K562 (cell line): ENCODE measurements at regions not wholly inside any gene's neighbourhood (a gene's known extent, or its start where the extent isn't known, plus 50 kb on each side); places are given as distances from the start of the nearest gene placed in this dataset.

Experiments used
- CHD1 ChIP-seq: fragments of 200-600 bp; sonication (generic); IDR thresholded peaks from one replicate; pipeline ENCODE4 v1.6.1; 2012; ENCODE audit warnings: mild to moderate bottlenecking, moderate library complexity, low read length, inconsistent platforms
- CREB1 ChIP-seq, 2 experiments: sonication (generic) in 1 of 2; formaldehyde crosslinking in 1 of 2; IDR thresholded peaks; 2 replicates each; pipeline versions ENCODE4 v1.6.1 to v1.8.0; 2012 to 2022; ENCODE audit warnings: inconsistent platforms in 1 of 2, mild to moderate bottlenecking in 1 of 2, missing genetic modification reagents in 1 of 2, moderate library complexity in 1 of 2
- FOXJ3 ChIP-seq: sonication (generic); formaldehyde crosslinking; IDR thresholded peaks from 2 replicates; pipeline ENCODE4 v1.4.0; 2020; ENCODE audit warnings: mild to moderate bottlenecking, missing genetic modification reagents
- GATAD2A ChIP-seq: fragments of 450-650 bp; IDR thresholded peaks from 2 replicates; pipeline ENCODE4 v1.6.1; 2017
- HMG20B ChIP-seq: fragments of 250-450 bp; sonication (Bioruptor Pico); IDR thresholded peaks from 2 replicates; pipeline ENCODE4 v1.5.0; 2021; ENCODE audit warnings: mild to moderate bottlenecking
- NBN ChIP-seq: fragments of 450-650 bp; IDR thresholded peaks from 2 replicates; pipeline ENCODE4 v1.6.1; 2016; ENCODE audit warnings: low read depth, mild to moderate bottlenecking
- NFIC ChIP-seq: fragments of 450-650 bp; IDR thresholded peaks from 2 replicates; pipeline ENCODE4 v1.6.1; 2017; ENCODE audit warnings: mild to moderate bottlenecking, inconsistent platforms
- POLR2AphosphoS5 ChIP-seq: IDR thresholded peaks from 2 replicates; pipeline ENCODE4 v1.6.1; 2011; ENCODE audit warnings: mild to moderate bottlenecking, low read depth, low read length, moderate library complexity; ENCODE audit not compliant: control insufficient read depth, insufficient read depth
- TEAD2 ChIP-seq: fragments of 450-650 bp; IDR thresholded peaks from 2 replicates; pipeline ENCODE4 v1.6.1; 2016; ENCODE audit warnings: missing genetic modification characterization, control low read depth, missing compliant biosample characterization
- TF ChIP-seq, protein P1 (sequence below): sonication (generic); formaldehyde crosslinking; IDR thresholded peaks from 2 replicates; pipeline ENCODE4 v1.8.1; 2023; ENCODE audit warnings: mild to moderate bottlenecking, missing genetic modification reagents
- TF ChIP-seq, protein P2 (sequence below), 3 experiments: IDR thresholded peaks in 2 of 3; conservative IDR thresholded peaks in 1 of 3; 2 replicates each; pipeline ENCODE4 v1.5.1; 2011 to 2012; ENCODE audit warnings: low read length in 3 of 3, mild to moderate bottlenecking in 3 of 3, control low read depth in 2 of 3, improper control_type of control experiment in 1 of 3, inconsistent platforms in 1 of 3, low read depth in 1 of 3, mixed read lengths in 1 of 3, moderate library complexity in 1 of 3; ENCODE audit not compliant: insufficient read depth in 2 of 3
- TF ChIP-seq, protein P3 (sequence below), 2 experiments: fragments of 450-650 bp in 1 of 2; sonication (generic) in 1 of 2; formaldehyde crosslinking in 1 of 2; IDR thresholded peaks in 1 of 2; conservative IDR thresholded peaks in 1 of 2; 2 replicates each; pipeline versions ENCODE4 v1.6.1 to v1.8.1; 2016 to 2023; ENCODE audit warnings: mild to moderate bottlenecking in 2 of 2, moderate library complexity in 2 of 2, inconsistent platforms in 1 of 2, missing genetic modification reagents in 1 of 2
- TF ChIP-seq, protein P4 (sequence below): IDR thresholded peaks from 2 replicates; pipeline ENCODE4 v1.6.1; 2016; ENCODE audit warnings: missing genetic modification characterization, missing compliant biosample characterization

DNA sequence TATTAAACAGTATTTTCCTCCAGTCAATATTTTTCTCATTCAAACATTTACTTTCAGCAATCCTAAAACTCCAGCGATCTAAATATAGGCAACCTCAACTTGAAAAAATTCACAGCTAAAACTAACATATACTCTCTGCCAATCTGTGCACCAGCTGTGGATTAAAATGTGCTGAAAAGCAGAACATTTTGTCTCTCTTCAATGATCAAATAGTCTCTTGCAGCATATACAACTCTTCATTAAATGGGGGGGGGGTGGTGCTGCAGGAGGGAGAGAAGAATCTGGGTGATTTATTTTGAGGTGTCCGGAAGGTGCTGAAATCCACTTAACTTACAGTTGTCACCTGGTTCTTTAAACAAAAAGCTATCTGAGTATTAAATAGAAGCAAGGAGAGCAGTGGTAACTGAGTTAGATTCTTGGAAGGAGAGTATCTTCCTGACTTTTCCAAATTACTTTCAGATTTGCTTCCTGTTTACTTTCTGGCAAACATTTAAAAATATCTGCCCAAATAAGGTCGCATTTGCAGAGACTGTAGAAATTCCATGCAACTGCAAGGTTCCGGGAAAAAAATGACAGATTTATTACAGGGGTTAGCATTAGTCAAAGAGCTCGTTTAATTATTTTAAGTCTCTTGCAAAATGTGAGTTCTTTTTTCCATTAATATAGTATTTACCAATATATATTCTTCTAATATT lies 904.7 kb upstream of the ACVR2A start:
- TF ChIP-seq NFIC (no peak), GATAD2A (no peak), TEAD2 (no peak), HMG20B (no peak), CREB1 (IDR thresholded peaks at IDR 0.05) (no peak), CREB1 (CRISPR knock-in tag; IDR thresholded peaks at IDR 0.05) (no peak), CHD1 (no peak), NBN (no peak), FOXJ3 (CRISPR knock-in tag) (no peak), POLR2AphosphoS5 (no peak)
- TF ChIP-seq, protein P1, sequence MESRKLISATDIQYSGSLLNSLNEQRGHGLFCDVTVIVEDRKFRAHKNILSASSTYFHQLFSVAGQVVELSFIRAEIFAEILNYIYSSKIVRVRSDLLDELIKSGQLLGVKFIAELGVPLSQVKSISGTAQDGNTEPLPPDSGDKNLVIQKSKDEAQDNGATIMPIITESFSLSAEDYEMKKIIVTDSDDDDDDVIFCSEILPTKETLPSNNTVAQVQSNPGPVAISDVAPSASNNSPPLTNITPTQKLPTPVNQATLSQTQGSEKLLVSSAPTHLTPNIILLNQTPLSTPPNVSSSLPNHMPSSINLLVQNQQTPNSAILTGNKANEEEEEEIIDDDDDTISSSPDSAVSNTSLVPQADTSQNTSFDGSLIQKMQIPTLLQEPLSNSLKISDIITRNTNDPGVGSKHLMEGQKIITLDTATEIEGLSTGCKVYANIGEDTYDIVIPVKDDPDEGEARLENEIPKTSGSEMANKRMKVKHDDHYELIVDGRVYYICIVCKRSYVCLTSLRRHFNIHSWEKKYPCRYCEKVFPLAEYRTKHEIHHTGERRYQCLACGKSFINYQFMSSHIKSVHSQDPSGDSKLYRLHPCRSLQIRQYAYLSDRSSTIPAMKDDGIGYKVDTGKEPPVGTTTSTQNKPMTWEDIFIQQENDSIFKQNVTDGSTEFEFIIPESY (CRISPR knock-in tag) = no peak
- TF ChIP-seq, protein P2, sequence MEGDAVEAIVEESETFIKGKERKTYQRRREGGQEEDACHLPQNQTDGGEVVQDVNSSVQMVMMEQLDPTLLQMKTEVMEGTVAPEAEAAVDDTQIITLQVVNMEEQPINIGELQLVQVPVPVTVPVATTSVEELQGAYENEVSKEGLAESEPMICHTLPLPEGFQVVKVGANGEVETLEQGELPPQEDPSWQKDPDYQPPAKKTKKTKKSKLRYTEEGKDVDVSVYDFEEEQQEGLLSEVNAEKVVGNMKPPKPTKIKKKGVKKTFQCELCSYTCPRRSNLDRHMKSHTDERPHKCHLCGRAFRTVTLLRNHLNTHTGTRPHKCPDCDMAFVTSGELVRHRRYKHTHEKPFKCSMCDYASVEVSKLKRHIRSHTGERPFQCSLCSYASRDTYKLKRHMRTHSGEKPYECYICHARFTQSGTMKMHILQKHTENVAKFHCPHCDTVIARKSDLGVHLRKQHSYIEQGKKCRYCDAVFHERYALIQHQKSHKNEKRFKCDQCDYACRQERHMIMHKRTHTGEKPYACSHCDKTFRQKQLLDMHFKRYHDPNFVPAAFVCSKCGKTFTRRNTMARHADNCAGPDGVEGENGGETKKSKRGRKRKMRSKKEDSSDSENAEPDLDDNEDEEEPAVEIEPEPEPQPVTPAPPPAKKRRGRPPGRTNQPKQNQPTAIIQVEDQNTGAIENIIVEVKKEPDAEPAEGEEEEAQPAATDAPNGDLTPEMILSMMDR (IDR thresholded peaks at IDR 0.05 in 2 of 3, conservative IDR thresholded peaks at IDR 0.05 in 1 of 3; ENCODE audit: insufficient read depth in 2 of 3, low read depth in 1 of 3, low read length in 3 of 3) = no peak
- TF ChIP-seq, protein P3, sequence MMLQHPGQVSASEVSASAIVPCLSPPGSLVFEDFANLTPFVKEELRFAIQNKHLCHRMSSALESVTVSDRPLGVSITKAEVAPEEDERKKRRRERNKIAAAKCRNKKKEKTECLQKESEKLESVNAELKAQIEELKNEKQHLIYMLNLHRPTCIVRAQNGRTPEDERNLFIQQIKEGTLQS (IDR thresholded peaks at IDR 0.05) = no peak
- TF ChIP-seq, protein P3 (CRISPR knock-in tag; conservative IDR thresholded peaks at IDR 0.05) = no peak
- TF ChIP-seq, protein P4, sequence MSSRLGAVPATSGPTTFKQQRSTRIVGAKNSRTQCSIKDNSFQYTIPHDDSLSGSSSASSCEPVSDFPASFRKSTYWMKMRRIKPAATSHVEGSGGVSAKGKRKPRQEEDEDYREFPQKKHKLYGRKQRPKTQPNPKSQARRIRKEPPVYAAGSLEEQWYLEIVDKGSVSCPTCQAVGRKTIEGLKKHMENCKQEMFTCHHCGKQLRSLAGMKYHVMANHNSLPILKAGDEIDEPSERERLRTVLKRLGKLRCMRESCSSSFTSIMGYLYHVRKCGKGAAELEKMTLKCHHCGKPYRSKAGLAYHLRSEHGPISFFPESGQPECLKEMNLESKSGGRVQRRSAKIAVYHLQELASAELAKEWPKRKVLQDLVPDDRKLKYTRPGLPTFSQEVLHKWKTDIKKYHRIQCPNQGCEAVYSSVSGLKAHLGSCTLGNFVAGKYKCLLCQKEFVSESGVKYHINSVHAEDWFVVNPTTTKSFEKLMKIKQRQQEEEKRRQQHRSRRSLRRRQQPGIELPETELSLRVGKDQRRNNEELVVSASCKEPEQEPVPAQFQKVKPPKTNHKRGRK (tag) = no peak
